LHCN-M2 (cell line): ENCODE measurements at regions not wholly inside any gene's neighbourhood (a gene's known extent, or its start where the extent isn't known, plus 50 kb on each side); places are given as distances from the start of the nearest gene placed in this dataset.
"Not testable (repeated sequence)": the region's sequence is repeated elsewhere in the genome, so short reads cannot be mapped to it uniquely, and the experiment has no call there.

Source experiments
- DNase-seq: peaks from one replicate; pipeline ENCODE4 v3.0.0-alpha.2; 2012; ENCODE audit warnings: low read depth

- DNase-seq: peak; percentile 64
Observed at GRCh38 chr2:39570614-39571013, 95.1 kb upstream of the TMEM178A start.

DNA sequence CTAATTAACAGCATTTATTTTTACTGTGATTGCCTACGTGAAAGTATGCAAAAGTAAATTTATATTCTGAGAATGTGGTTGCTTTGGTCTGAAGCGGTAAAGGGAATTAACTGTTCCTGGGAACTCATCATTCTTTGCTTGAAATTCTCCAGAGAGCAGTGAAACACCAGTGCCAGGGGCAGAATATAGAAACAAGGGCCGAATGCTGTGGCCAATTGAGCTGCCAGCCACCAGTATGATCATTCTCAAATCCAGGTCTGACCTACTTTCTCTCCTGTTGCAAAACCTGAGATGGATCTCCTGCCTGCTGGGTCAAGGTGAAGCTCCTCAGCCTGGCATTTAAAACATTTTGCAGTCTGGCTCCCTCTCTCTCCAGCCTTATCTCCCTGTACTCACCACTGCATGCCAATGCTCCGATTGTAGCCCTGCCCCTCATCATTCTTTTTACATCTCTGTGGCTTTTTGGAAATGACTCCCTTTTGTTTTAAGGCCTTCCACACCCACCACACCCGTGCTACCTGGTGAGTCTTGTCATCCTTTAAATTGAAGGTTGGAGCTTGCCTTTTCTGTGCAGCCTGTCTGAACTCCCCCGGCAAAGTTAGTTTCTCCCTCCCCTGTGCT is 94.5 kb upstream of the TMEM178A start:
- peak; percentile 93 for DNase-seq

DNA sequence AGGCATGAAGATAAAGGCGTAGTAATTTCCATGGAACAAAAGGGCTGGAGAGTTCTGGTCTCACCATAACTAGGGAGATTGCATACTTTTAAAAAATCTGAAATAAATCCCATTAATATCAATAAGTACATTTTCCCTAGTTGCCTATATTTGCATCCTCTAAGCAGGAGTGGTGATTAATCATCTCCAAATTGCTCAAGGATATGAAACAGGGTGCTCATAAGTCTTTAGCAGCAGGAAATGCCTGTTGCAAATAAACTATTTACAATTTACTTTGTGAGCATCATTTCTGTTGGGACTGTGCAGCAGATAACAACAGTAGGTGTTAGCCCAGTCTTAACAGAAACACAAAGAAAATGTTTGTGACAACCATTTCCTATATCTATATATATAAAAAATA is 92.4 kb upstream of the TMEM178A start:
- no peak for DNase-seq

DNA sequence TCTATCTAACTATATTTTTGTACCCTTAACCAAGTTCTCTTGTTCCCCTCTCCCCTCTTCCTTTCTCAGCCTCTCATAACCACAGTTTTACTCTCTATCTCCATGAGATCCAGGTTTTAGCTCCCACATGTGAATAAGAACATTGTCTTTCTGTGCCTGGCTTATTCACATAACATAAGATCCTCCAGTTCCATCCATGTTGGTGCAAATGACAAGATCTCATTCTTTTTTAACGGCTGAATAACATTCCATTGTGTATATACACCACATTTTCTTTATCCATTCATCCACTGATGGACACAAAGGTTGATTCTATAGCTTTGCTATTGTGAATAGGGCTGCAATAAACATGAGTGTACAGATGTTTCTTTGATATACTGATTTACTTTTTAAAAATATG is 83.9 kb upstream of the TMEM178A start:
- DNase-seq: no peak

DNA sequence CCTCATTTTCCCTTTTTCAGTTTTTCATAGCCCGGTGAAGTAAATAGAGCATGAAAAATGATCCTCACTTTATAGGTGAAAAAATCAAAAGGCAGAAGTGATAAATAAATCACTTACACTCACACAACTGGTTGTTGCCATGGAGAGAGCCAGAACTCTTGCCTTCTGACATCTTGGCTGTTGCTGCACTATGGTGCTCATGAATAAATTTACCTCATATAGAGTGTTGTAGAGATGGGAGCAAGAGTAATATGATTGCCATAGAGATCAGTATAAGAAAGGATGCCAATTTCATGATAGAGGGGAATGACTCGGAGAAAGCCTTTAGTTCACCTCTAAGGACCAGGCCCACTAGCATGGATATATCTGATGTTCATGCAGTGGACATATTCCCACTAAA is 82.5 kb upstream of the TMEM178A start:
- DNase-seq: no peak

DNA sequence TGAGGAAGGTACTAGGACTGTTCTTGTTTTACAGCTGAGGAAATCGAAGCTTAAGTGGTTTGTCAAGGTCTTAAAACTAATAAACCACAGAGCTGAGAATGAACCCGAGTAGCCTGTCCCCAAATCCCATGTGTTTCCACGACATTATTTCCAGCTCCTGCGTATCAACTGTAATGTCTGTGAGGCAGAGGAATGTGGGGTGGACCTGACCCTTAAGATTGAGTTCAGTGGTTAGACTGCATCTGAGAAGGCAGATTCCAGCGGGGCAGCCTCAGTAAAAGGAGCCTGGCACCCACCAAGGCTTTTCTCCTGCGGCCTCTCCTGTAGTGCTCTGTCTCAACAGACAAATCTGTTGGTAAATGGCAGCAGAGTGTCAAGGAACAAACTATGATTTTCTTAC is 81.9 kb upstream of the TMEM178A start:
- peak; percentile 55 for DNase-seq

- peak; percentile 79 for DNase-seq
Observed at GRCh38 chr2:39584283-39584965, 81.3 kb upstream of the TMEM178A start.

GRCh38 chr2:39585531-39585930 is 80.2 kb upstream of the TMEM178A start:
- not testable (repeated sequence) for DNase-seq

- DNase-seq: no peak
Observed at GRCh38 chr2:39587168-39587567, 78.5 kb upstream of the TMEM178A start.

DNA sequence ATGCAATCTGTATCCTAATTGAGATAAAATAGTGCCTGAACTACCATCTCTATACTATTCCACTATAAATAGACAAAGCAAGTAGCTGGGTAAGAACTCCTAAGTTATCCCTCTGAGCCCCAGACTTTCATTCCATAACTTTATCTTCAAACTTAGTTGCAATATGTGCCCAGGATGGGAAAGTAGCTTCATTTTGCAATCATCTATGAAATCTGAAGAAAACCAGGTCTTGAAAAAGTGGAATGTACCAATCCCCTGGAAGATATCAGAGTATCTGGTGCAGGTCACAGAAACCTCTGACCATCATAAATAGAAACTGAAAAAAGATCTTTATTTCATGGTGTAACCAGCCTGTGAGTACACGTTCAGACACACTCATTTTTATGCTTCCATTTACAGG is 78.1 kb upstream of the TMEM178A start:
- no peak for DNase-seq

DNA sequence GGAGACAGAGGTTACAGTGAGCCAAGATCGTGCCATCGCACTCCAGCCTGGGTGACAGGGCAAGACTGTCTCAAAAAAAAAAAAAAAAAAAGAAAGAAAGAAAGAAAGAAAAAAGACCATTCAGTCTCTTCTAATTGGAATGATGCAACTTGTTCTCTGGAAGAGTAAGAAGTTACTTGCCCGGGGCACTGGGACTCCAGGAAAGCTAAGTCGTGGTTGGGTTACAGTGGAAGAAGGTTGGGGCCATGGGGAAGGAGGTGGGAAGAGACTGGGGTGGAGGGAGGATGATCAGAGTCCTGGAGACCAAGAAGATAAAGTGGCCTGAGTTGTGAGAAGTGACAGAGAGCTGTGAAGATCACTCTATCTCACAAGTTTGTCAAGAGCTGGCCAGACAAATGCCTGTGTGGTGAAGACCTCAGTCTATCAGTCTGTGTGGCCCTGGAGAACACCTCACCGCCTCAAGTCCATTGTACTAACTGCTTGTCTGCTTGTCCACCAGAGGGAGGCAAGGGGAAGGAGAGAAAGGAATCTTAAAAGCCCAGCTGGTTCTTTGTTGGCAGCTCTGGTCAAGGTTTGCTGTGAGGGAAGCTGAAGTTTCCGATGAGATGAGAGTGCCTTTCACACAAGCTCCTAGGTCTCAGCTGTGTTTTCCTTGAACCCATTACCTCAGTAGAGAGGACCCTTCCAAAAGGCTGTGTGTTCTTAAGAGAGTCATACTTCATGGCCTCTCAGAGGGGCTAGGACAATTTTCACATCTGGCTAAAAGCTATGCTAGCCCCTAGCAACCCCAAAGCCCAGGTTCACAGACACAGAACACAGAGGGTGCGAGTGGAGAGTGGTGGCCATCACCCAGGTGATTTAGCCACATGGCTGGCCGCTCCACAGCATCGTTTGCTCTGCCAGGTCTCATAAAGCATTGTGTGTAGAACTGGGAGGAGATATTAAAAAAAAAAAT is 72.0 kb upstream of the TMEM178A start:
- peak; percentile 87 for DNase-seq

DNA sequence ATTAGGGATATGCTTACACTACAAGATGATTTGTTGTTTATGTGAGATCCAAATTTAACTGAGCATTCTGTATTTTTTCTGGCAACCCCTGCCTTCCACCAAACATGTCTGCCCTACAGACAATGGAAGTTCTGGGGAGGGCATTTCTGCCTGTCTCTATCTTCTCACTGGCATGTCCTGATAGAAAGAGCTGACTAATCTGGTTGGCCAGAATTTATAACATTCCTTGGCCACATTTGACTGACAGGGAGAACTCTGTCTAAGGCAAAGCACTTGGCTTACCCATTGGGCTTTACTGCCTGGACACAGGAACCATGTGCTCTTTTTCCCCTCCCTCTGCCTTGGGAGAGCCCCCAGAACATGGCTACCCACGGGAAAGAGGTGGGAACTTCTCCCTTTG is 70.6 kb upstream of the TMEM178A start:
- DNase-seq: peak; percentile 34

DNA sequence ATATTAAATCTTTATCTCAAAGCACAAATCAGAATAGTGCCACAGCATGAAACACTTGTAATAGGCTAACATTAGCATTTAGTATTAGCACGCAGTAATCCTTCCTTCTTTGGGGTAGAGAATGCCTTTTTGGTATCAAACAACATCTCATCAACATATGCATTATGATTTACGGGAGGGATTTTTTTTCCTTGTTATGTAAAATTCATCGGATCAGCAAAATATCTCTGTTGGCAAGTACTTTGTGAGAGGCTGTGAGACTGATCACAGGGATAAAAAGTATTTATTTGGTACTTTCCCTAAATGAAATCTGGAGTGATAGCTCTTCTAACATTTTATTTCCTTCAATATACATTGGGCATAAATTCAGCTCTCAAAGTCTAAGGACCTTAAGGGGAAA is 68.4 kb upstream of the TMEM178A start:
- DNase-seq: no peak

DNA sequence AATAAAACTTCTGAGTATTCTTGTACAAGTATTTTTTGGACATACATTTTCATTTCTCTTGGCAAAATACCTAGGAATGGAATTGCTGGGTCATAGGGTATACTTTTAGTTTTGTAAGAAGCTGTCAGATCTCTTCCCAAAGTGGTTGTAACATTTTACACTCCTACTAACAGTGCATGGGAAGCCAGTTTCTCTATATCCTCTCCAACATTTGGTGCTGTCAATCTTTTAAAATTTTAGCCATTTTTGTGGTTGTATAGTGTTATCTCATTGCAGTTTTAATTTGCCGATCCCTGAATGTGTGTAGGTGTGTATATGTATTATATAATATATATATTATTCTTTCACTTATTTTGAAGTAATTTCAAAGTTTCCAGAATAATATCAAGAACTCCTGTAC is 63.1 kb upstream of the TMEM178A start:
- DNase-seq: peak; percentile 63

DNA sequence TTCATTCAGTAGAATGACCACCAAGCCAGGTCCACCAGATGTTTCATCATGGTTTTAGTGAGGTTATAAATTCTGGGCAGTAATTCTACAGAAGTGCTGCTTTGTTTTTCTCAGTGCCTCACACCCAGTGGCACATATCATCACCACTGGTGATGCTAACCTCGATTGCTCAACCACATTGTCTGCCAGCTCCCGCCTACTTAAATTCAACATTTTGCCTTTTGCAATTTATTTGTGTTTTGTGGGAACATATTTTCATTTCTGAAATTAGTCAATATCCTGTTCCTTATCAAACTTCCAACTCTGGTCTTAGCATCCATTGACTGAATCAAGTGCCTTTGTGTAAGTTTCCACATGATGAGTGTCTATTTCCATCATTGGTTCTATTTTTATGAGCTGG is 62.3 kb upstream of the TMEM178A start:
- DNase-seq: peak; percentile 72

- DNase-seq: no peak
Observed at GRCh38 chr2:39604866-39605265, 60.9 kb upstream of the TMEM178A start.

DNA sequence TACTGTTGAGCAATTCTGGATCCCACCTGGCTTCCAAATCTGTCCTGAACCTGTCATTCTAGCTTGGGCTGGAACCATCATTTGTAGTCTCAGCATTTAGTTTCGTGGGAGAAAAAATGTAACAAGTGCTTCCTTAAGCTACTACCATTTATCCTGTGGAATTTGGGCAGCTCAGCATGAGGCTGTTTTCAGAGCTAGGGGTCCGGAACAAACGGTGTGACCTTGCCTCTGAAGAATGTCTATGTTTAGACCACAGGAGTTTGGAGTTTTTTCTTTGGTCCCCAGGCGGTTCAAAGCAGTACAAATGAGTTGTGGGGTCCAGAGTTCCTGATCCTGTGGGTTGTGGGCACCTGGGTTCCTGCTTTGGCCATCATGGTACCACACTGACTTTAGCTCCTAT is 59.1 kb upstream of the TMEM178A start:
- peak; percentile 37 for DNase-seq

GRCh38 chr2:39607538-39608262 is 58.0 kb upstream of the TMEM178A start:
- no peak for DNase-seq

DNA sequence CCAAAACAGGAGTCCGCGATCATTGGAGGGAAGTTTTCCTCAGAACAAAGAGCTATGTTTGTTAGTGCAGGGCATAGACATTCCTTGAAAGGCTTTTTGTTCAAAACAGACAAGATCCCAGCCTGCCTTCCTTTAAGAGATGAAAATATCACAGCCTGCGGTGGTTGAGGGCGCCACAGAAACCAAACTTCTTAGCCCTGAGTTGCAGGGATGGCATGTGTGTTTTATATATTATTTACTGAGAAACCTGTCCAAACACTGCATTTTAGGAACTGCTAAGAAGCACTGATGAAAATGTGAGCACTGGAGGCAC is 57.5 kb upstream of the TMEM178A start:
- DNase-seq: no peak

GRCh38 chr2:39608686-39609441 is 56.9 kb upstream of the TMEM178A start:
- no peak for DNase-seq

DNA sequence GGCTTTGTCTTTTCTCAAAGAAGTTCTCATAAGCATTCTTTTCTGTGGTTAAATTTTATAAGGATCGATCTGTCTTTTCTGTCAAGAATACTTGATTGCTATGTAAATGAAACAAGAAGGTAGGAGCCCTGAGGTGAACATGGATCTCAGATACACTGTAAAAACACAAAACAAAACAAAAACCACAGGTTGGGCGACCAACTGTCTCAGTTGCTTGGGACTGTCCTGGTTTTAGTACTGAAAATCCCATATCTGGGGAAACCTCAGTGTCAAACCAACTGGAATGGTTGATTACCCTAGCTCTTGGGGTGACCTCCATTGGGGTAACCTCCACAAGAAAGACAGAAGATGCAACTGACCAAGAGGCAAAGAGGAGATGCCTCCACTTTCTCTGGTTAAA is 55.8 kb upstream of the TMEM178A start:
- DNase-seq: no peak
